OCI-M2 (cell line): ENCODE measurements at regions not wholly inside any gene's neighbourhood (a gene's known extent, or its start where the extent isn't known, plus 50 kb on each side); places are given as distances from the start of the nearest gene placed in this dataset.
"Not testable (repeated sequence)": the region's sequence is repeated elsewhere in the genome, so short reads cannot be mapped to it uniquely, and the experiment has no call there.

Experiments
- DNase-seq: peaks from one replicate; lab custom pipeline; 2025; ENCODE audit not compliant: unreplicated experiment; lab: John Stamatoyannopoulos, UW

DNA sequence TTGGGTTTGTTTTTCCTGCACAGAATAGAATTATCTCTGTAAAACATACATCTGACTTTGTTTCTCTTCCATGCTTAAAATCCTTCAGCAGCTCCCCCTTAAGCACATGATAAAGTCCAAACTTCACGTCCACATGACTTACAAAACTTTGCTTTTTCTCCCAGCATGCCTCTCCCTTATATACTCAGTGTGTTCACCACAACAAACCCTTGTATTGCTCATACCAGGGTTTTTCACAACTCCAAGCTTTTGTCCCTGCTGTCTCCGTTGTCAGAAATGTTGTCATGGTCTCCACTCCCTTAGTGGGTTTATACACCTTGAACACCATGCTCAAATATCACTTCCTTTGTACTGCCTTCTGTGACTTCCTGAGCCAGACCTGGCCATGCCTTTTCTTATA lies 91.1 kb upstream of the MITF start:
- DNase-seq: no peak

DNA sequence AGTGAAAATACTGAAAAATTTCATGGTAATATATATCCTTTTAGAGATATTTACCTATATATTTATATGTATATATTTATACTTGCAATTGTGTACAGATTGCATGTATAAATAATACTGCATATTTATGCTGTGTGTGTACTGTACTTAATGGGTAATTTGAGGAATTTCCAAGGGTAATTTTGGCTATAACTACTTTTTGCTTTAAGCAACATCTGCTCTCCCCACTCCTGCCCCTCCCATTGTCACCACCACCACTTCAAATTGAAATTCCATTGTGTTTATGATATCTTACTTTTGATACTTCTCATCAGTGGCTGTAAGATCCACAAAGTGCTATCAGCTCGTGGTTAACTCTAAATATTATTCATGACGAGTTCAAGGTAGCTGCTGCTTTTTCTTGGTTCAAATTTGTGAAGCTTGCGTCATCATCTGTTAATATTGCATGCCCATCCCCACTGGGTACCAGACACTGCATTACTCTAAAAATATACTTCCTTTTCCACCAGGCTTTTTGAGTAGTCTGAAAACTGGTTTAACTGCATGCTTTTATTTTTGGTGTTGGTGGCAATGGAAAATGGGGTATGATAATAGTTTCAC lies 91.7 kb upstream of the MITF start:
- no peak for DNase-seq

DNA sequence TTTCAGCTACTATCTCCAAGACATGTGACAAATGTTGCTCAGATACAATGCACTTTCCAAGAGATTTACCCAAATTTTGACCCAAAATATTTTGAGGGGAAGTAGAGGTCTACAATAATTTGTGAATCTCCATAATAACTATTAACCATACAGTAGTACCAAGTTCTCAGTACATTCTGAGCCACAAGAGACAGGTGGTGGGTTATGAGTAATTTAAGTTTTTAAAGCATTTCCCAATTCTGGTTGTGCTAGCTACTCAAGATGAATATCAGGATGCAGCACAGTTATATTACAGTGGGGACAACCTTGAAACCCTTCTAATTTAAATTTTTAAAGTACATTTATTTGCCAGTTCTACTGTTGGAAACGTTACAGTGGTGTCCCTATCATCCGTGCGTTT lies 92.2 kb upstream of the MITF start:
- DNase-seq: no peak

DNA sequence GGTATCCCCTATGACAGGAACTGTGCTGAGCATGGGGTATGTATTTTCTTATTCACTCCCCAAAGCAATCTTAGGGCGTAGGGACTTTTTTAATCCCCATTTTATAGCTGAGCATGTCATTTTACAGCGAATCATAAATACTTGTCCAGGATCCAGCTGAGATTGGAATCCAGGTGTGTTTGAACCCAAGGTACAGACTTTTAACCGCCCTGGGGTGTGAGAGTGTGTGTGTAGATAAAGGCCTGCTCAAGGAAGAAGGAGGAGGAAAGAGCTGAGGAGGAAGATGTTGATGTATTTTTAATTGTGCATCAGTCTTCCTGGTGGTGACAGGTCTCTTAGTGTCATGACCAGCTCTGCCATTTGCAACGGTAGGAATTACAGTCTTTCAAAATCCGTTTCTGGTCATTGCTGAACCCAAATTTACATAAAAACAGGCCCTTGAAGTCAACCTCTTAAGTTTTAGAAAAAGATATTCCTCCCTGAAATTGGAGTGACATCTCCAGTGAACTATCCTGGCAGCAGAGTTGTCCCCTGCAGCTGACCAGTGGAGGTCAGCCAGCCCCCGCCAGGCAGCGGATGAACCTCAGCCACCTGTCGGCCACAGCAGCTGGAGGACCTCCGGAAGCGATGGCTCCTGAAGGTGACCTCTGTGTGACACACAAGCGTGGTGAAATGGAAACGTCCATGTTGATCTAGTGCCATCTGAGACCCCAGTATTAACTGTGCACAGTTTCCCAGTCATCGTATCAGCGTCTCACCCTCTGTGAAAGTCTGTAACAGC lies 92.8 kb upstream of the MITF start:
- no peak for DNase-seq

DNA sequence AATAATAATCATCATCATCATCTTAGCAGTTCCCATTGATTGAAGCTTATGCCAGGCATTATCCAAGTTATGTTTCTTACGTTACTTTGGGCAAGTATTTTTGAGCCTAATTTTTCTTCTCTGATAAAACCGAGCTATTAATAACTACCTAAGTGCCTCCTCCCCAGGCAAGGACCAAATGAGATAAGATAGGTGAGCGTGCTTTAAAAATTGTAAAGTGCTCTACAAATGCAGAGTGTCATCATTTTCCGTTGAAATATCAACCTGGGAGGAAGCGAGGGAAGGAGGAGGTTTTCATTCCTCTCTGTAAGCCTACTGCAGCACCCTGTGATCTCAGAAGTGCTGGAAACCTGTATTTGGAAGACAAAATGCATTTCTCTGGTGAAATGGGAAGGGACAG lies 96.7 kb upstream of the MITF start:
- no peak for DNase-seq

DNA sequence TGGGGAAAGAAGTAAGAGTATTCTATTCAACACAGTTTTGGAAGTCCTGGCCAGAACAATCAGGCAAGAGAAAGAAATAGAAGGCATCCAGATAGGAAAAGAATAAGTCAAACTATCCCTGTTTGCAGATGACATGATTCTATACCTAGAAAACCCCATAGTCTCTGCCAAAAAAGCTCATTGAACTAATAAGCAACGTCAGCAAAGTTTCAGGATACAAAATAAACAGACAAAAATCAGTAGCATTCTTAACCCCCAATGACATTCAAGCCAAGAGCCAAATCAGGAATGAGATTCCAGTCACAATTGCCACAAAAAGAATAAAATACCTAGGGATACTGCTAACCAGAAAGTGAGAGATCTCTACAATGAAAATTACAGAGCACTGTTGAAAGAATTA lies 99.4 kb upstream of the MITF start:
- DNase-seq: no peak

DNA sequence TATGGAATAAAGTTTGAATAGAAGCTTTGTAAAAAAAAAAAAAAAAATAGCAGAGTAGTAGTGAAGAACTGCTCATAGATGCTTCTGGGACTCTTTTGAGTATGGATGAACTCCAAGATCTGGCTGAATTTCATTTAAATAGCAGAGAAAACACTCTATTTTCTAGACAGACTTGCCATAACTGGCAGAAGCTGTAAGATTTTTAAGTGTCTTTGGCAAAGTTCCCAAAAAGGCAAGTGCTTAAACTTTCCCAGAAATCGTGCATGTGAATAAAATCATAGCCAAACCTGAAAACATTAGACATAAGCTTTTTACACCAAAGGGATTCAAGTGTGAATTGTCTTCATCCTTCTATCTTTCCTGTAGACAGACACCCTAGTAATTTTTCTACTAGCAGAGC lies 110.3 kb upstream of the MITF start:
- DNase-seq: no peak

DNA sequence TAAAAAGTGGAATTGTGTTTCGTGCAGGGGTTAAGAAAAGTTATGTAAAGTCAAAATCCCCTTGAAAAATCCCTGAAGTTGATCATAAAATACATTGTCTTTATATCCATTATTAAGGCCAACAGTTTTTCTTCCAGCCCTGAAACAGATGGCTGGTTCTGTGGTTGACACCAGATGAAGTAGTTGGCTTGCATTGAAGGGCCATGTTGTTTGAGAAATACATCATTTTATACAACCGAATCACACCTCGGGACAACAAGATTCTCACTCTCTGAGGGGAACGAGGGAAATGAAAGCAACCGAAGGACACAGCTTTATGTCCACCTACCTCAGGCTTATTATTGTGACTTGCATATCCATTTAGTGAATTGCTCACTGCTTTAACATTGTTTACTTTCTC lies 126.0 kb upstream of the MITF start:
- DNase-seq: no peak

DNA sequence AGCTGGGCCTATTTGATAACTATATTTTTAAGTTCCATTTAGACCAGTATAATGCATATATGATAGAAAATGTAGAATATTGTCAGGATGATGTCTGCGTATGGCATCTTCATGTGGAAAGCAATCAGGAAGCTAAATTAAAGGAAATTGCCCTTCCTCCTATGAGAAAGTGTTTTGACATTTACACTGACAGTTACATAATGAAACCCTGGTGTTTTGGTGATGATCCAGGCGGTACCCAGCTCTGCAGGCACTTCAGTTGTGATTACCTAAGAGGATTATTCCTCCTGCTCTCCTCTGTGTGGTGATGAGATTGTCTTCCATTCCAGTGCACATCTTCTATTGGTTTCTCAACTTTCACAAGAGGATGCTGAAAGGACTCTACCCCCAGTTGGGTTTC lies 126.5 kb upstream of the MITF start:
- no peak for DNase-seq

DNA sequence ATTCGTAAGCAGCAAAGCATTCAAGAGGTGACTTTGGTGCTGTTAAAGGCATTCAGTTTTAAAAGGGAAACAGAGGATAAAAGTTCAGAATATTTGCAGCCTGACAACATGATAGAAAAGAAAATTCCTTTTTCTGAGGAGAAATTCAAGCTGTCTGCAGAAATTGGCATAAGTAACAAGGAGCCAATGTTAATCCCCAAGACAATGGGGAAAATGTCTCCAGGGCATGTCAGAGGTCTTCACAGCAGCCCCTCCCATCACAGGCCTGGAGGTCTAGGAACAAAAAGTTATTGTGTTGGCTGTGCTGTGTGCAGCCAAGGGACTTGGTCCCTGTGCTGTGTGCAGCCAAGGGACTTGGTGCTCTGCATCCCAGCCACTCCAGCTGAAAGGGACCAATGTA lies 129.7 kb upstream of the MITF start:
- DNase-seq: not testable (repeated sequence)

DNA sequence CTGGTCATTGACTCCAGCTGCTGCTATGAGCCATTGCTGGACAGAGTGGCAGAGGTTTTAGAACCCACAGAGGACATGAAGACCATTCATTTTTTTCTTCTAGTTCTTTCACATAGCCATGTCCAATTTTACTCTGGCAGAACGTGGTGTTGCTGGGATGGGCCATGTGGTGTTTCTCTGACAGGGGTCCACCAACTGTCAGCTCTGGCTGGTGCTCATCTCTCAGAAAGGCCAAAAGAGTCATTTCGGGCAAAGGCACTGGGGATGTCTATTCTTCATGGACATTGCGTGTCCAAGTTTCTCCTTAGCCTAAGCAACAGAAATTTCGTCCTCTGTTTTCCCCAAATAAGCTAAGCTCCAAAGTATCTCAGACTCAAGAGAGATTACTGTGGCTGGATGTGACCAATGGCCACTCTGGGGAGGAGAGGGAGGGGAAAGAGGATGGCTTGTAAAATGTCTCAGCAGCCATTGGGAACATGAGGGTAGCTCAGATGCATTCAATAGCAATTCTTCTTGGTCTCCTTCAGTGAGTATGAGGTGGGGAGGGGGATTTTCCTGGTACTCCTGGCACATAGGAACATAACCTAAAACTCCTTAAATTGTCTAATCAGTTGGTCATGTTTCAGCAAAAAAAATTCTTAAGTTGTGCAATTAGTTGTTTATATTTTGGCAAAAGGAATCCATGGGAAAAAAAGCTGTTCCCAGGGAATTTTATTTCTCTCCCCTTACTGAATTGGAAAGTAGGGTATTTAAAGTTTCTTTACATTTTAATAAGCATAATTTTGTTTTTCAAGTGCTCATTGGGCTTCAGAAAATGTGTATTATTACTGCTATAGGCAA lies 131.6 kb upstream of the MITF start:
- no peak for DNase-seq

DNA sequence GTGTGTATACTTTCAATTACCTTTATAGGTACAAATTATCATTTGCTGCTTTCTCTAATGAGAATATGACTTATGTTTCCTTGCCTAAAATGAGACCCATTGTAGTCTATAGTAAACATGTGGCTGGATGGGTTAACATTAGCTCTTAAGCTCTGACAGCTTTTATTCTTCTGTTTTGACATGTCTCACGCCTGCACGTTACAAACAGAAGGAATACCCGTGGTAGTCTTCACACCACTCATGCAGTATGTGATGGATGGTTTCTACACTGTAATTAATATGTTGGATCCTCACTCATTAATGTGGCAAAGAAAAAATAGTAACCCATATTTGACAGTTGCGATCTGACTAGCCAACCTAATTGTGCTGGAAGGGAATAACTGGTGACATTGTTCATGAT lies 133.4 kb upstream of the MITF start:
- DNase-seq: no peak

DNA sequence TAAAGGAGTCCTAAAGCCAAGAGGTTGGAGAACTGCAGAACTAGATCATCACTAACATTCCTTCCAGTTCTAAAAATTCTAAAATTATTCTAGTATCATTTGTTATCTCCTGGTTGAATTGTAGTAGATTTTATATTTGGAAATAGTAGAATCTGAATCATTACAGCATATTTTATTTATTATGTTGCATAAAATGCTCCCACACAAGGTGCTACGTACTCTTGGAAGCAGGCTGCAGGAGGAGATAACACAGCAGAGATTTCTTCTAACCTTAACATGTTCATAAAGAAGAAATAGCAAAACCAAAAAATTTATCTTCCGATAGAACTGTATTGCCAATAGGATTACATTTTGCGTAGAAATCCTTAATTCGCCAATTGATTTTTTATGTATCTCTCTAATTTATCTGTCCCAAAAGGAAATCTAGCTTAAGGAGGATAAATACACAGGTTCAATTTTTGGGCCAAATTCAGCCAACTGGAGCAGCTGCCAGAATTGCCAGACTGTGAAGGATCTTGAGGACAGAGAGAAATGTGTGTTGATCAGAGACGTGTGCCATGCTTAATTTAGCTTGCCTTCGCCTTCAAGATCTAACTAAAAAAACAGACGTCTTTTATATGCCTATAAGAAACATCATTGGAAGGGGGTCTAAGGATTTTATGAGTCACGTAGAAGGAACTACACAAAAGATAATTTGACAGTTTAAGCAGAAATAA lies 134.4 kb upstream of the MITF start:
- no peak for DNase-seq

DNA sequence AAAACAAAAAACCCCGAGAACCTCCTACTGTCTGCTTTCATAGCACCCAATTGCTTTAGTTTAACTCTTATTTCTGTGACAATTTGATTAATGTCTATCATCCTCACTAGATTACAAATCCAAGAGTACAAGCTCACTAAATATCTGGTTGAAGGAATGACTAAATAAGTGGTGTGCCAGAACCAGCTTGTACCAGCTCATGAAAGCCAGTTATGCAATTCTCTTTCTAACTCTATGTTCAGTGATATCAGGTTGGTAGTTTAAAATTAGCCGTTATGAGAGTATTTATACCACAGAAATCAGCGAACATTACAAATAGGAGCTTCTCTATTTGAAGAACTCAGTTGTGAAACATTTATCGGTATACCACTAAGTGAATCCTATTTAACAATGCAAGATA lies 137.2 kb upstream of the MITF start:
- DNase-seq: no peak

DNA sequence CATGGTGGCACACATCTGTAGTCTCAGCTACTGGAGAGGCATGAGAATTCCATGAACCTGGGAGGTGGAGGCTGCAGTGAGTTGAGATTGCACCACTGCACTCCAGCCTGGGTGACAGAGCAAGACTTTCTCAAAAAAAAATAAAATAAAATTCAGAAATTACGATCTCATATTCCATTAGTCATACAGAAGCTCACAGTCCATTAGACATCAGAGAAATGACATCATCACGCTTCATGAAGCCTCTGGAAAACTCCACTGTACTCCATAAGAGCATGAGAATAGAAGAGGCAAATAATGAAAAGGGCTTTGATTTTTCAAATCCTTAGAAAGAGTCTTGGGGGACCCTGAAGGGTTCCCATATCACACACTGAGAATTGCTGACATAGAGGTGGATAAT lies 145.0 kb upstream of the MITF start:
- DNase-seq: no peak

DNA sequence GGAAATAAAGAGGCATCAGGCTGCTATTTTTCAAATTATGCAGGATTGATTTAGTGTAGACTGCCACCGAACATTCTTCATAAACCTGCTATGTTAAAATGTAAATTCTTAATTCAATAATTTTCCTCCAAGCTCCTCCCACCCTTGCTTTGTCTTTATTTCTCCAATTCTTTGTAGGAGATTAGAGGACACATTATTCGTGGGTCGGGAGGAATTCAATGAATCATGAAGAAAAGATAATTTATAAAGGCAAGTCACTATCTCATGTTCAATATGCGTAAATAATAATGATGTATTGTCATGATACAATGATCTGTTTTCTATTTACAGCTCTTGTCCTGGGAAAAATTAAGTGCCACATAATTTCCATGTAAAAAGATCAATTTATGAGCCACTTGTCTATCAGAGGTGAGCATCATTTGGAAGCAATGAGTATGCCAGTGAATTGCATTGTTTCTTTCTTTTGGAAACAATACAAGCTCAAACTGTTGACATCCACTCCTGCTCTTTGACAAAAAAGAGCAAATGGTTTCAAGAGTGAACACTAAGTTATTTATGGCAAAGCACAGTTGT lies 148.0 kb upstream of the MITF start:
- no peak for DNase-seq

DNA sequence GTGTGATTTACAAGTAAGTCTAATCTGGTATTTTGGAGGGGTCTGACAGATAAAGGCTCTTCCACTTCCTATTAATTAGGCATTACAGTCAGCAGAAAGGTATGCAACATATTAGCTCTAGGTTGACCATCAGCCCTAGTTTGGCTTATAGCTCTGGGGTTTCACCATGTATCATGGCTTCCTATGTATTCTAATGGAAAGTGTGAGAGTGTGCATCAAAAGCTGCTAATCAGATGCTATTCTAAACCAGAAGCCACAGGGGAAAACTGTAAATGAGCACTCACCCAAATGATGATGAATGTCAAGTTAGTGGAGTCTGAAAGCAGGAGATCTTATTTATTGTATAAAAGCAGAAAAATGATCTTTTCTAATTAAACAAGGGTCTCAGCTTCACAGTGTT lies 149.2 kb upstream of the MITF start:
- no peak for DNase-seq

DNA sequence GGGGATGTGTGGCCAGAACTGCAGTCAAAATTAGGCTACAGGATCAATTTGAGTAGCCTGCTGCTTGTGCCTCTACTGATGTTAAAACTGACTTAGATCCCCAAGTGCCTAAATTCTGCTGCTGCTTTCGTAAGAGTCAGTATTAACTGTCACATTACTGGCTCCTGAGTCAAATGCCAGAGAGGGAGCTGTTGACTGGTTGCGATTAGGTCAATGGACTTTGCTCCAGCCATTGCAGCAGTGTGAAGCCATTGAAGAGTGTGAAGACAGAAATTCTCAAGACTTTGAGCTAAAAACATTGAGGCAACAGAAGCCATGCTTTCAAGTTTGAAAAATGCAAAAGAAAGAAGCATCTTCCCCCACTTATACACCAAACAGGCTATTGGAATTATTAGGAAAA lies 151.1 kb upstream of the MITF start:
- DNase-seq: no peak

DNA sequence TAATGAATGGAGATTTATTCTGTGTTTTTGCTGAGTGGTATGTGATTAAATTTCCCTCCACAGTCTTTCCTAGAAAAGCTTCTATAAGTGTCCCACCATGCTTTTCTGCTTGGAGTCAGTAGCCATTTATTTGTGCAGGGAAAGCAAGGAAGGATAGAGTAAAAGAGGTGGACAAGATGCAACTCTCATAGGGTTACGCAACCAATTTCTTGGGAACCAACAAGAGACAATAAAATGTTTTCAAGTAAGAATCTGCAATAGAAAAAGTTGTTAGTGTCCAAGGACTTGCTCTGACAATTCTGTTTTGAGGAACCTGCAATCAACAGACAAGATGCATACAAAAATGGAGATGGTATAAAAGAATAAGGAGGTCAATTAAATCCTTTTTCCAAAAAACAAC lies 153.8 kb upstream of the MITF start:
- no peak for DNase-seq

DNA sequence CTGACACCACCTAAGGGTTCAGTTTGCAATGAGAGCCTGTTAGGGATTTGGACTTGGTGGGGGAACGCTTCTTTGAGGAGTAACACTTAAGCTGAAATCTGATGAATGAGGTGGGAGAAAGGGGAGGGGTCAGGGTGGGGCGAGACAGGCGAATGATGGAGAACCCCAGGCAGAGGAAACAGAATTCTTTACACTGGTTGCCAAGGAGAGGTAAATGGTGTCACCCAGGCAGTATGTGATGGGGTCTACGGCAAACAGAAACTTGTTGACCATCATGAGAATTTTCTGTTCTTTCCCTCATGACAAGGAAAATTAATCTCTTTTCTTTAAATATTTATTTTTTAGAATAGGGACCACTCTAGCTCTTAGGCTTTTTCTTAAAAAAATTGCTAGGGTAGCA lies 157.2 kb upstream of the MITF start:
- no peak for DNase-seq

DNA sequence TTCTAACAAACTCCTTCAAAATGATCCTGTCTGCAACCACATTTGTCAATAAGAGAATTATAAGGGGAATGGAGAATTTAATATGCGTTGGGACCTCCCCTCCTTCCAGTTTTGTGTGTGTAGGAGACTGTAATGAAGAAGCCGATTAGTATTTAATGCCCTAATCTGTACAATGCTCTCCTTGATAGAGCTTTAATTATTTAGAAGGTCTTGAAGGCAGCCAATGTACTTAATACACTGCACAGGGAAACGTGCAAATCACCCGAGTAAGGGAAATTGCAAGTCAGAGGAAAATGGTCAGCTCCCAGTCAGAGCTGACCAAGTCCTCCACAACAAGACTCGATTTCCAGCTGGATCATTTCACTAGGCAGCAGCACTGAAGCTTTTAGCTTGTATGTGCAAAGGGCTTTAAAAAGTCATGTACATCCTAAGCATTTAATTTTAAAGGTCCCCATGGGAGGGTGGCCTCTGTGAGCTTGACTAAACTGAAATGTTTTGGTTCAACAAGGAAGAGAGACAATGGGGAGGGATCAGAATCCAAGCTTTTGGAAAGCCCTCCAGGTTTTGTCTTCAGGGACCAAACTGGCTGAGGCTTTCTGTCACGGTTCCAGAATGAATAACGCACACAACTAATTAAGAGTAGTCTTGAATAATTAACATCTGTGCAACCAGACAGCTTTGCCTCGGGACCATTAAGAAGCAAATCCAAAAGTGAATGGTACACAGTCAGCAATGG lies 159.8 kb upstream of the MITF start:
- no peak for DNase-seq
